Muscle of leg (tissue), 3 donors: ENCODE measurements at regions not wholly inside any gene's neighbourhood (a gene's known extent, or its start where the extent isn't known, plus 50 kb on each side); places are given as distances from the start of the nearest gene placed in this dataset.
"Not testable (repeated sequence)": the region's sequence is repeated elsewhere in the genome, so short reads cannot be mapped to it uniquely, and the experiment has no call there.

Experiments used
- DNase-seq: peaks from one replicate; pipeline ENCODE4 v3.0.0; 2013
- H3K27ac ChIP-seq: one replicate; pipeline ENCODE4 v1.5.1; 2013; ENCODE audit warnings: mild to moderate bottlenecking, low read length, control low read depth
- H3K27me3 ChIP-seq: one replicate; pipeline ENCODE4 v1.6.1; 2013; ENCODE audit warnings: low read length; ENCODE audit not compliant: control insufficient read depth, insufficient read depth
- H3K36me3 ChIP-seq: one replicate; pipeline ENCODE4 v1.6.1; 2013; ENCODE audit warnings: low read length; ENCODE audit not compliant: control insufficient read depth, insufficient read depth
- H3K4me1 ChIP-seq: one replicate; pipeline ENCODE4 v1.6.1; 2013; ENCODE audit warnings: low read length; ENCODE audit not compliant: control insufficient read depth, insufficient read depth
- H3K4me3 ChIP-seq: one replicate; pipeline ENCODE4 v1.5.1; 2013; ENCODE audit warnings: low read length, control low read depth
- H3K9me3 ChIP-seq: replicated peaks from 2 replicates; pipeline ENCODE4 v1.6.1; 2013; ENCODE audit warnings: low read depth, low read length; ENCODE audit not compliant: control insufficient read depth
- WGBS: methylation state at CpG from one replicate; pipeline ENCODE4 v1.1.5; 2013; ENCODE audit warnings: missing lambda C conversion rate; ENCODE audit not compliant: insufficient coverage; 5-methylcytosine and 5-hydroxymethylcytosine counted together

DNA sequence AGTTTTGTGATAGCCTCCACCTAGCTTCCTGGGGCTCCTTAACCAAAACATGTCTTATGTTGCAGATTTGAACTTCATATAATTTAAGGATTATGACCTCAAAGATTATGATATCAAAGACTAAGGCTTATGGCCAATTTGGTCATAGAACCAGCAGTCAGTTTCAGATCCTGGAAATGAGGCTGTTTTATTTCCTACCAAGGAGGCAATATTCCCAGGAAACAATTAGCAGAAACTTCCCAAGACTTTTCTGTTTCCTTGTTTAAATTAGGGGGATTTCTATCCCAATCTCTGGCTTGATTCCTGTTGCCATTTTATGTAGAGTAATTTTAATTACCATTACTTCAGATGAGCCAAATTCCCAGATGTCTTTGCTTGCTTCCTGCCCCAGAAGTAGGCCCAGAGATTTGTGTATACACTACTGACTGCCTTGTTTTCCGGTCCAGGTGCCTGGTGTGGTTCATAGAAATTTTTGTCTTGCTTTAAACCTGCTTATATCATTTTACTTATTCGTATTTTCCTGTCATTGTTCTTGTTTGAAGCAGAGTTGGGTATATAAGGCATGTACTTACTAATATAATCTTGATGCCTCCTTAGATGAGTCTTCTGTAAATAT is 119.2 kb upstream of the TMEM170B start:
- no CpG with 5 or more reads among the region's 2 CpGs for WGBS
- Histone ChIP-seq H3K4me3 (no peak overlapping the region), H3K4me1 (no peaks in the 10 kb centered on the region), H3K36me3 (no peaks in the 10 kb centered on the region), H3K27ac (peak overlapping the region; percentile 70), H3K27me3 (no peaks in the 10 kb centered on the region), H3K9me3 (no peaks in the 10 kb centered on the region)
- DNase-seq: peak; percentile 48

DNA sequence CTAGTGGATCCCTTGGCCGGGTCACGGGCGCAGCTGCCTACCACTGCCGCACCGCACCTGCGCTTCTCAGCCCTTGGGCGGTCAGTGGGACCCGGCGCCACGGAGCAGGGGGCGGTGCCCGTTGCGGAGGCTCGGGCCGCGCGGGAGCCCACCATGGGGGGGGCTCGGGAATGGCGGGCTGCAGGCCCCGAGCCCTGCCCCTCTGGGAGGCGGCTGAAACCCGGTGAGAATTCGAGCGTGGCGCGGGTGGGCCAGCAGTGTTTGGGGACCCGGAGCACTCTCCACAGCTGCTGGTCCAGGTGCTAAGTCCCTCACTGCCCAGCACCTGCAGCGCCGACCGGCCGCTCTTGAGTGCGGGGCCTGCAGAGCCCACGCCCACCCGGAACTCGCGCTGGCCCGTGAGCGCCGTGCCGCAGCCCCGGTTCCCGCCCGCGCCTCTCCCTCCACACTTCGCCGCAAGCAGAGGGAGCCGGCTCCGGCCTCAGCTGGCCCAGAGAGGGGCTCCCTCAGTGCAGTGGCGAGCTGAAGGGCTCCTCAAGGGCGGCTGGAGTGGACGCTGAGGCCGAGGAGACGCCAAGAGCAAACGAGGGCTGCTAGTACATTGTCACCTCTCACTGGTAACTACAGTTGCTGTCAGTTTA is 120.5 kb upstream of the TMEM170B start:
- no peak overlapping the region for H3K27ac ChIP-seq
- no peak overlapping the region for H3K4me3 ChIP-seq
- DNase-seq: no peak
- no peaks in the 10 kb centered on the region for H3K36me3 ChIP-seq
- H3K9me3 ChIP-seq: no peaks in the 10 kb centered on the region
- no peaks in the 10 kb centered on the region for H3K27me3 ChIP-seq
- H3K4me1 ChIP-seq: no peaks in the 10 kb centered on the region
- WGBS: 94% methylated on average over 52 of the region's 54 CpGs

DNA sequence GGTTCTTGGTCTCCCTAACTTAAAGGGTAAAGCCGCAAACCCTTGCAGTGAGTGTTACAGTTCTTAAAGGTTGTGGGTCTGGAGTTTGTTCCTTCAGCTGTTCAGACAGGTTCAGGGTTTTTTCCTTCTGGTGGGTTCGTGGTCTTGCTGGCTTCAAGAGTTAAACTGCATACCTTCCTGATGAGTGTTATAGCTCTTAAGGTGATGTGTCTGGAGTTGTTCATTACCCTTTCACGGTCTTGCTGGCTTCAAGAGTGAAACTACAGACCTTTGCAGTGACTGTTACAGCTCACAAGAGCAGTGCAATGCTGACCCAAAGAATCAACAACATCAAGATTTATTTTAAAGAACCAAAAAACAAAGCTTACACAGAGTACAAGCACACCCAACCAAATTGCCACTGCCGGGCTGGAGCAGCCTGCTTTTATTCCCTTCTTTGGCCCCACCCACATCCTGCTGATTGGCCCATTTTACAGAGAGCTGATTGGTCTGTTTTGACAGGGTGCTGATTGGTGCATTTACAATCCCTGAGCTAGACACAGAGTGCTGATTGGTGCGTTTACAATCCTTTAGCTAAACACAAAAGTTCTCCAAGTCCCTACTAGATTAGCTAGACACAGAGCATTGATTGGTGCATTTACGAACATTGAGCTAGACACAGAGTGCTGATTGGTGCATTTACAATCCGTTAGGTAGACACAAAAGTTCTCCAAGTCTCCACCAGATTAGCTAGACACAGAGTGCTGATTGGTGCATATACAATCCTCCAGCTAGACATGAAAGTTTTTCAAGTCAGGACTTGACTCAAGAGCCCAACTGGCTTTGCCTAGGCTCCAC is 121.2 kb upstream of the TMEM170B start:
- 100% methylated on average over 3 of the region's 7 CpGs for WGBS
- H3K4me1 ChIP-seq, H3K27me3 ChIP-seq, H3K4me3 ChIP-seq, H3K9me3 ChIP-seq, H3K27ac ChIP-seq, H3K36me3 ChIP-seq, DNase-seq: not testable (repeated sequence)

DNA sequence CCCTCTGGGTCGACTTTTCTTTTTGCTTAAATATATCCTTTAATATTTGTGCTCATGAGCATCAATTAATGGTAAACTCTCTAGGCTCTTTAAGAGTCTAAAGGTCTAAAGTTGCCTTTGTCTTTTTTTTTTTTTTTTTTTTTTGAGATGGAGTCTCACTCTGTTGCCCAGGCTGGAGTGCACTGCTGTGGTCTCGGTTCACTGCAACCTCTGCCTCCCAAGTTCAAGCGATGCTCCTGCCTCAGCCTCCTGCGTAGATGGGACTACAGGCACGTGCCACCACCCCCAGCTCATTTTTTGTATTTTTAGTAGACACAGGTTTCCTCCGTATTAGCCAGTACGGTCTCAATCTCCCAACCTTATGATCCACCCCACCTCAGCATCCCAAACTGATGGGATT is 122.0 kb upstream of the TMEM170B start:
- Histone ChIP-seq H3K4me1 (no peaks in the 10 kb centered on the region), H3K27me3 (no peaks in the 10 kb centered on the region), H3K4me3 (no peak overlapping the region), H3K9me3 (no peaks in the 10 kb centered on the region), H3K36me3 (no peaks in the 10 kb centered on the region), H3K27ac (no peak overlapping the region)
- 95% methylated on average over 4 of the region's 7 CpGs for WGBS
- DNase-seq: no peak

DNA sequence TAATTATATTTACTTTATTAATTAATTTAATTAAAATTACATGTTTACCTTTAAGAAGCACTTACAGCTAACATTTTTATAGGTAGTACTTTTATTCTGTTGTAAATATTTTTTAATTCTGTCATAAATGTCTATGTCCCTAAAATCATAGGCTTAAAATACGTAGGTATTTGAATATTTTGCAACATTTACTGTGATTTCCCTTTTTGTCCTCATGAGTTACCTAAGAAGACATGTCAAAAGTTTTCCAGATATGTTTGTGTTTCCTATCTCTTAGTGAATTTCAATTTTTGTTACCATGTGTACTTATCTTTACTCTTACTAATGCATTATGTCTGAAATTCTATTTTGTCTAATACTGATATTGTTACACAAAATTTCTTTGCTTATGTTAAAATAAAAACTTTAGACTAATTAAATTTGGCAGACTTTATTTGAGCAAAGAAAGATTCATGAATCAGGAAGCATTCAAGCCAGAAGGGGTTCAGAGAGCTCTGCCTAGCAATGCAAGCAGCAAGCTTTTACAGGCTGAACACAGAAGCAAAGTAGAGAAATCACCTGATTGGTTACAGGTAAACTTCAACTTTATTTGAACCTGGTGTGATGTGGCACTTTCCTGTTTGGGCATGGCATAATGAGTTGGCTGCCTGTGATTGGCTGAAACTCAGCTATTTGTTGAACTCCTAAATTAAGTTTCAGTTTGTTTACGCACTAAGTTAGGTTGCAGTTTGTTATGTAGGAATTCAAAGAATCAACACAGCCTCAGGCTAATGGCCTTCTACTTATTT is 123.2 kb upstream of the TMEM170B start:
- Histone ChIP-seq H3K27ac (no peak overlapping the region), H3K36me3 (no peaks in the 10 kb centered on the region), H3K4me3 (no peak overlapping the region), H3K27me3 (no peaks in the 10 kb centered on the region), H3K9me3 (no peaks in the 10 kb centered on the region), H3K4me1 (no peaks in the 10 kb centered on the region)
- WGBS: no CpG with 5 or more reads among the region's 2 CpGs
- DNase-seq: no peak

DNA sequence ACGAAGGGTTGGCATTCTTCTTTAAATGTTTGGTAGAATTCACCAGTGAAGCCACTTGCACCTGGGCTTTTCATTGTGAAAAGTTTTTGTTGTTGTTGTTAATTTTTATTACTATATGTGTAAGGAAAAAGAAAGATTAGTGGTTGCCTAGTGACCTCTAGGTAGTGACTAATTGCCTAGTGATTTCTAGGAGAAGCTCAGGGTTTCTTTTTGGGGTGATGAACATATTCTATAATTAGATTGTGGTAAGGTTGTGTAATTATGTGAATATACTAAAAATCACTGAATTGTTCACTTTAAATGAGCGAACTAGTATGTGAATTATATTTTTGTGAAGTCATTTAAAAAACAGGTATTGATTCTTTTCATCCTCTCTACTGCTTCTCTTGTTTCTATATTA is 123.8 kb upstream of the TMEM170B start:
- Histone ChIP-seq H3K4me3 (no peak overlapping the region), H3K36me3 (no peaks in the 10 kb centered on the region), H3K4me1 (no peaks in the 10 kb centered on the region), H3K27me3 (no peaks in the 10 kb centered on the region), H3K9me3 (no peaks in the 10 kb centered on the region), H3K27ac (no peak overlapping the region)
- no peak for DNase-seq
- WGBS: 100% methylated on average over 1 of the region's 2 CpGs

DNA sequence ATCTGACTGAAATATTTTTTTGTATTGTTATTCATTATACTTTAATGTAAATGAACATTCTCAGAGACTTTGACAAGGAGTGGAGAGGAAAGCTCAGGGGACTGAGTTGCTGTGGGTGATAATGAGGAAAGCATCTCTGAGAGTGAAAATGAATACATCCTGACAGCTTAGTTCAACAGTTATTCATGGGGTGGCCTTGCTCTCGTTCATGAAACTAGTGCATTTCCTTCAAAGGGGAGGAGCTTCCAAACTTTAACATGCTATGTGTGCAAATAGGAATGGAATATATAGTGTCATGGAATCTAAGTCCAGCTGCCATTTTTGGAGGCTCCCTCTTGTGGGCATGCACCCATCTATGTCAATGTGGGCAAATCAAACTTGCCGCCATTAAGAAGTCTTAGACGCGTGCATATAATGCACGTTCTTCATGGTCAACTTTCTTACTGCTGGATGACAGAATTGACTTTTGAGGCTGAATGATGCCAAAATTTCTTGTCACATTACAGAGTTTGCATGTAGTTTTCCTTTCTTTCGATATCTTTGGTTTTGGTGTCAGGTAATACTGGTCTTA is 124.3 kb upstream of the TMEM170B start:
- Histone ChIP-seq H3K9me3 (no peaks in the 10 kb centered on the region), H3K4me3 (no peak overlapping the region), H3K36me3 (no peaks in the 10 kb centered on the region), H3K27ac (no peak overlapping the region), H3K27me3 (no peaks in the 10 kb centered on the region), H3K4me1 (no peaks in the 10 kb centered on the region)
- no peak for DNase-seq
- WGBS: 100% methylated on average over 3 of the region's 6 CpGs

DNA sequence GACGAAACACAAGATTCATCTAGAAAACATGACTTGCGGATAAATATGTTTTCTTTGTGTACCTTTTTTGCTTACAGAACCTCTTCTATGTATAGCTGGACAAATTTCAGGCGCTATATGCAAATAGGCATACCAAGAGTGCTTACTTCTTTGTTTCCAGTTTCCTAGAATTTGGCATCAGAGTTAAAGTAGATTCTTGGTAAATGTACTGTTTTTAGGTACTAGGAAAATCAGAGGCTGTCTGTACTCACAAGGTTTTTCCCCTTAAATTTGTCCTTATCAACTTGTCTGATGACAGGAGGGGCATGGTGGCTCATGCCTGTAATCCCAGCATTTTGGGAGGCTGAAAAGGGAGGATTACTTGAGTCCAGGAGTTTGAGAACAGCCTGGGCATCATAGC is 124.9 kb upstream of the TMEM170B start:
- H3K27ac ChIP-seq: no peak overlapping the region
- WGBS: no CpG with 5 or more reads among the region's 3 CpGs

DNA sequence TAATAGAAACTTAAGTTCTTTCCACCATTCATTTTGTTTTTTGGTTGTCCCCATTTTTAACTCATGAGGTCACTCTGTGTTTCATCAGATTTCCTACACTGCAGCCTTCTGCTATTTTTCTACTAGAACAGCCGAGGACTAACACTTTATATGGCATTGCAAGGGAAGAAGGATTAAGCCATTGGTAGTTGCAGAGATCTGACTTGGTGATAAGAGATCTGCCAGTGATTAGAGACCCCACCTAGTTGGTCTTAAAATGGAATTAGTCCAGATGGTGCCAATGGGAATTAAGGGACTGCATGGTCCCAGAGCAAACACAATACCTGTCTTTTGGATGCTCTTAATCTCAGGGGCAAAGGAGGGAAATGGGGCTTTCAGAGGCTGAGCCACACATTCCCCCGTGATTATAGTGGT is 125.5 kb upstream of the TMEM170B start:
- Histone ChIP-seq H3K4me1 (no peaks in the 10 kb centered on the region), H3K27me3 (no peaks in the 10 kb centered on the region), H3K9me3 (no peaks in the 10 kb centered on the region), H3K27ac (no peak overlapping the region), H3K36me3 (no peaks in the 10 kb centered on the region), H3K4me3 (no peak overlapping the region)
- WGBS: no CpG with 5 or more reads among the region's 2 CpGs
- no peak for DNase-seq

More for the DNA sequence above, 124.9 kb upstream of the TMEM170B start:
- Histone ChIP-seq H3K9me3 (no peaks in the 10 kb centered on the region), H3K36me3 (no peaks in the 10 kb centered on the region), H3K27me3 (no peaks in the 10 kb centered on the region), H3K4me1 (no peaks in the 10 kb centered on the region), H3K4me3 (no peak overlapping the region)
- no peak for DNase-seq
